DND-41 (cell line): ENCODE measurements at regions not wholly inside any gene's neighbourhood (a gene's known extent, or its start where the extent isn't known, plus 50 kb on each side); places are given as distances from the start of the nearest gene placed in this dataset.

ENCODE experiments used
- ATAC-seq: fragments of 200-7000 bp; cut with Tn5 transposase; 3 replicates; pipeline ENCODE4 v1.9.1; 2021; ENCODE audit warnings: low read depth; ENCODE audit not compliant: insufficient read depth
- DNase-seq: peaks from one replicate; pipeline ENCODE4 v3.0.0-alpha.2; 2020
- H2AFZ ChIP-seq: 2 replicates; pipeline ENCODE4 v1.6.0; 2012; ENCODE audit warnings: low read depth, low read length
- H3K27ac ChIP-seq: 2 replicates; pipeline ENCODE4 v1.5.1; 2012; ENCODE audit warnings: low read length, inconsistent platforms
- H3K27me3 ChIP-seq: fragments of 200-600 bp; sonication (generic); 2 replicates; pipeline ENCODE4 v1.6.0; 2012; ENCODE audit warnings: low read length, mild to moderate bottlenecking, inconsistent platforms; ENCODE audit not compliant: insufficient read depth, poor library complexity
- H3K36me3 ChIP-seq: 2 replicates; pipeline ENCODE4 v1.5.1; 2012; ENCODE audit warnings: low read length, inconsistent platforms; ENCODE audit not compliant: insufficient read depth
- H3K4me1 ChIP-seq: 2 replicates; pipeline ENCODE4 v1.5.1; 2012; ENCODE audit warnings: mild to moderate bottlenecking, low read length; ENCODE audit not compliant: insufficient read depth
- H3K4me2 ChIP-seq: 2 replicates; pipeline ENCODE4 v1.6.0; 2012; ENCODE audit warnings: mild to moderate bottlenecking, moderate library complexity, low read length, inconsistent platforms; ENCODE audit not compliant: insufficient read depth
- H3K4me3 ChIP-seq, 2 experiments: fragments of 200-600 bp in 1 of 2; shearing (Covaris generic) in 1 of 2; 2 replicates each; pipeline ENCODE4 v1.5.1; 2012 to 2016; ENCODE audit warnings: inconsistent platforms in 2 of 2, low read length in 2 of 2, mild to moderate bottlenecking in 2 of 2, low read depth in 1 of 2, moderate library complexity in 1 of 2
- H3K79me2 ChIP-seq: 2 replicates; pipeline ENCODE4 v1.6.0; 2012; ENCODE audit warnings: low read length, inconsistent platforms; ENCODE audit not compliant: insufficient read depth
- H3K9ac ChIP-seq: 2 replicates; pipeline ENCODE4 v1.6.0; 2012; ENCODE audit warnings: low read depth, mild to moderate bottlenecking, inconsistent platforms, low read length, moderate library complexity
- H3K9me3 ChIP-seq: 2 replicates; pipeline ENCODE4 v1.5.1; 2012; ENCODE audit warnings: low read length, moderate library complexity, mild to moderate bottlenecking, inconsistent platforms; ENCODE audit not compliant: insufficient read depth, severe bottlenecking
- H4K20me1 ChIP-seq: 2 replicates; pipeline ENCODE4 v1.6.0; 2012; ENCODE audit warnings: low read length; ENCODE audit not compliant: insufficient read depth
- EZH2 ChIP-seq: IDR thresholded peaks from 3 replicates; pipeline ENCODE4 v1.6.1; 2012; ENCODE audit warnings: borderline replicate concordance, low read depth, mild to moderate bottlenecking, moderate library complexity, low read length, inconsistent platforms; ENCODE audit not compliant: severe bottlenecking
- TF ChIP-seq, protein P1 (sequence below): IDR thresholded peaks from 2 replicates; pipeline ENCODE4 v1.5.1; 2012; ENCODE audit warnings: borderline replicate concordance, low read length, moderate library complexity, mild to moderate bottlenecking; ENCODE audit not compliant: poor library complexity, severe bottlenecking; ENCODE audit errors: extremely low read depth

DNA sequence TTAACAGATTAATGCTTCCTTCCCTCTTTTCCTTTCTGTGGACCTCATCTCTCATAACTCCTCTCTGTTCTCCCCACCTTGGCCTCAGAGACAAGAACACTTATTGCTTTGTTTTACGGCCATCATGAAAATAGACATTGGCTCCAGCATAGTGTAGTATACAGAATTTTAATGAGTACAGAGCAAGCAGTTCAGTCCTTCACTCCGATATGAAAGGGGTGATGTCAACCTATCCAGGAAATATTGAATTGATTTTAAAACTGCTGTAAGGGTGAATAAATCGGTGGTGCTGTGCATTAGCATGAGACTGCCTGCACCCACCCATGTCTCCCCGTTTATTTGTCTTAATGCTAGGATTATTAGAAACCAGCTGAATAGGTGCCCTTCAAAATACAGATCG lies 490.9 kb upstream of the TBL1XR1 start:
- H3K79me2 ChIP-seq: no peaks in the 10 kb centered on the region
- TF ChIP-seq EZH2: no peak
- TF ChIP-seq, protein P1, sequence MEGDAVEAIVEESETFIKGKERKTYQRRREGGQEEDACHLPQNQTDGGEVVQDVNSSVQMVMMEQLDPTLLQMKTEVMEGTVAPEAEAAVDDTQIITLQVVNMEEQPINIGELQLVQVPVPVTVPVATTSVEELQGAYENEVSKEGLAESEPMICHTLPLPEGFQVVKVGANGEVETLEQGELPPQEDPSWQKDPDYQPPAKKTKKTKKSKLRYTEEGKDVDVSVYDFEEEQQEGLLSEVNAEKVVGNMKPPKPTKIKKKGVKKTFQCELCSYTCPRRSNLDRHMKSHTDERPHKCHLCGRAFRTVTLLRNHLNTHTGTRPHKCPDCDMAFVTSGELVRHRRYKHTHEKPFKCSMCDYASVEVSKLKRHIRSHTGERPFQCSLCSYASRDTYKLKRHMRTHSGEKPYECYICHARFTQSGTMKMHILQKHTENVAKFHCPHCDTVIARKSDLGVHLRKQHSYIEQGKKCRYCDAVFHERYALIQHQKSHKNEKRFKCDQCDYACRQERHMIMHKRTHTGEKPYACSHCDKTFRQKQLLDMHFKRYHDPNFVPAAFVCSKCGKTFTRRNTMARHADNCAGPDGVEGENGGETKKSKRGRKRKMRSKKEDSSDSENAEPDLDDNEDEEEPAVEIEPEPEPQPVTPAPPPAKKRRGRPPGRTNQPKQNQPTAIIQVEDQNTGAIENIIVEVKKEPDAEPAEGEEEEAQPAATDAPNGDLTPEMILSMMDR: no peak
- DNase-seq (no peak), ATAC-seq (no peak)
- no peaks in the 10 kb centered on the region for H3K27me3 ChIP-seq
- H3K9ac ChIP-seq: no peak overlapping the region
- H3K9me3 ChIP-seq: no peaks in the 10 kb centered on the region
- H3K36me3 ChIP-seq: no peaks in the 10 kb centered on the region
- H4K20me1 ChIP-seq: no peaks in the 10 kb centered on the region
- H3K4me3 ChIP-seq: no peak overlapping the region
- 0 out of 2 replicates have a peak, but pooled peaks cover under 1% of the 10 kb centered on the region for H3K4me1 ChIP-seq
- no peak overlapping the region for H3K27ac ChIP-seq
- no peak overlapping the region for H3K4me2 ChIP-seq
- no peak overlapping the region for H2AFZ ChIP-seq

DNA sequence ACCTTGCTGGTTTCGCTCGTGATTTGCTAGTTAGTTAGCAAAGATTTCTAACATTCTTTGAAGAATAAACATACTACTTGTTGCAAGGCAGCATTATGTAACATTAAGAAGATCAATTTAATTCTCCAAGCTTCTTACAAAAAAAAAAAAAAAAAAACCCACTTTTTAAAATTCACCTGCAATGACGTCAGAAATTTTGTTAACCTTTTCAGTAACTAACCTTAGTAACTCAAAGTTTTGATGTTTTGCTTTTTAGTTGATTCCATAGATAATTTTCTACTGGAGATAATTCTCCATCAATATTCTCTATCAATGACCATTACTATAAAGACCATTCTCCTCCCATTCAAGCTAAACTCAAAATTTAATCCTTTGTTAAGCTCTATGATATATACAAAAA lies 491.8 kb upstream of the TBL1XR1 start:
- no peak overlapping the region for H3K4me3 ChIP-seq
- H3K27ac ChIP-seq: no peak overlapping the region
- peaks cover 6% of the 10 kb centered on the region for H3K4me1 ChIP-seq
- DNase-seq (no peak), ATAC-seq (no peak)
- TF ChIP-seq EZH2: no peak
- TF ChIP-seq, protein P1: no peak
- no peak overlapping the region for H3K4me2 ChIP-seq
- H3K79me2 ChIP-seq: no peaks in the 10 kb centered on the region
- no peaks in the 10 kb centered on the region for H3K27me3 ChIP-seq
- no peak overlapping the region for H3K9ac ChIP-seq
- no peak overlapping the region for H2AFZ ChIP-seq
- no peaks in the 10 kb centered on the region for H4K20me1 ChIP-seq
- H3K9me3 ChIP-seq: no peaks in the 10 kb centered on the region
- H3K36me3 ChIP-seq: no peaks in the 10 kb centered on the region

DNA sequence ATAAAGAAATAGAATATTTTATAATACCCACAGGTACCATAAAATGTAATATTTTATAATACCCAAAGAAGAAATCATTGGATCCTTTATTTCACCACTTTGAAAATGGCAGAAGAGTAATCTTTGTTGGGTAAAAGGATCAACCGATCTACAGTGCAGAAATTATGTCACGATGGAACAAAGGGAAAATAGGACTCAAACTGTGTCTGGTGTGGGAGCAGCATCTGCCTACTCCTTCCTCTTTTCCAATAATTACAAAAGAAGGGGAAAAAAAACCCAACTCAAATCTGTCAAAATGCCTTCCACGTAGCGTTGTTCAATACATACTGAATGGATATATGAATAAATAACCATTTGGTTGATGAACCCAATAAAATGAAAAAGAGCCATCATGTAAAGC lies 492.6 kb upstream of the TBL1XR1 start:
- DNase-seq: no peak
- peaks cover 14% of the 10 kb centered on the region for H3K4me1 ChIP-seq
- no peak for ATAC-seq
- no peak overlapping the region for H3K27ac ChIP-seq
- H3K36me3 ChIP-seq: no peaks in the 10 kb centered on the region
- no peaks in the 10 kb centered on the region for H3K9me3 ChIP-seq
- TF ChIP-seq EZH2: no peak
- TF ChIP-seq, protein P1: no peak
- no peaks in the 10 kb centered on the region for H4K20me1 ChIP-seq
- H3K4me3 ChIP-seq: no peak overlapping the region
- H3K4me2 ChIP-seq: no peak overlapping the region
- H3K27me3 ChIP-seq: no peaks in the 10 kb centered on the region
- no peak overlapping the region for H2AFZ ChIP-seq
- H3K79me2 ChIP-seq: no peaks in the 10 kb centered on the region
- no peak overlapping the region for H3K9ac ChIP-seq

DNA sequence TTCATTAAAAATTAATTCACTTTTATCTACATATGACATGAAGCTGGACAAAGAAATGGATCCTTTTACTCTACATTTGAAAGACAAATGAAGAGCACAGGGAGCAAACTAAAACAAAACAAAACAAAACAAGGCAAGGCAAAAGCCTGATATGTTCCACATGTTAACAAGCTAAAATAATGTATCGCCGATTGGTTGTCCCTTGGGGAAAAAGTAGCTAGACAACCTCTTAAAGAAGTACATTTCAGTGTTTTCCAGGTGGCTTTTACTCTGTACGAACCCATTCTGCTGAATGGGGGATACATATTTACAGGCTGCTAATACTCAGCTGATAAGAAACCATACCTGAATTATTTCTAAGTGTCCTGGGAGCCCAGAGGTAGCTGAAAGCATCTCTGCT lies 493.0 kb upstream of the TBL1XR1 start:
- no peak overlapping the region for H3K27ac ChIP-seq
- TF ChIP-seq EZH2: no peak
- TF ChIP-seq, protein P1: no peak
- H3K9ac ChIP-seq: no peak overlapping the region
- H4K20me1 ChIP-seq: no peaks in the 10 kb centered on the region
- DNase-seq (no peak), ATAC-seq (no peak)
- H3K4me3 ChIP-seq: no peak overlapping the region
- H3K4me1 ChIP-seq: peaks cover 18% of the 10 kb centered on the region
- H3K27me3 ChIP-seq: no peaks in the 10 kb centered on the region
- no peak overlapping the region for H2AFZ ChIP-seq
- H3K36me3 ChIP-seq: no peaks in the 10 kb centered on the region
- no peaks in the 10 kb centered on the region for H3K79me2 ChIP-seq
- H3K9me3 ChIP-seq: no peaks in the 10 kb centered on the region
- no peak overlapping the region for H3K4me2 ChIP-seq
